ENCODE measurements at regions not wholly inside any gene's neighbourhood (a gene's known extent, or its start where the extent isn't known, plus 50 kb on each side); places are given as distances from the start of the nearest gene placed in this dataset.

- H3K4me1 Mint-ChIP-seq, result peaks cover 15% of the 10 kb centered on the region
- H3K27ac Mint-ChIP-seq, result no peak overlapping the region
- H3K9me3 Mint-ChIP-seq, result no peaks in the 10 kb centered on the region
- no peak overlapping the region for H3K4me3 Mint-ChIP-seq
- H3K36me3 Mint-ChIP-seq, result no peaks in the 10 kb centered on the region
- DNase-seq (ENCODE audit: low spot score in 2 of 2) (no peak), ATAC-seq (no peak)
These were observed 103.7 kb upstream of the MAML3 start for GRCh38 chr4:140257461-140258305.

- no peak for ATAC-seq
These were observed 103.0 kb upstream of the MAML3 start for GRCh38 chr4:140256941-140257340.

GRCh38 chr4:140256335-140256734, 102.4 kb upstream of the MAML3 start:
- ATAC-seq (peak; percentile 71), DNase-seq (ENCODE audit: low spot score in 2 of 2) (no peak)
- no peak overlapping the region for H3K27ac Mint-ChIP-seq
- no peak overlapping the region for H3K4me3 Mint-ChIP-seq
- H3K9me3 Mint-ChIP-seq, result no peaks in the 10 kb centered on the region
- no peaks in the 10 kb centered on the region for H3K36me3 Mint-ChIP-seq
- peaks cover 25% of the 10 kb centered on the region for H3K4me1 Mint-ChIP-seq

More at GRCh38 chr4:140256941-140257340, 103.0 kb upstream of the MAML3 start:
- no peaks in the 10 kb centered on the region for H3K9me3 Mint-ChIP-seq
- H3K4me3 Mint-ChIP-seq, result no peak overlapping the region
- H3K27ac Mint-ChIP-seq, result no peak overlapping the region
- H3K4me1 Mint-ChIP-seq, result peaks cover 19% of the 10 kb centered on the region
- H3K36me3 Mint-ChIP-seq, result no peaks in the 10 kb centered on the region
- DNase-seq (ENCODE audit: low spot score in 2 of 2), result no peak

- H3K27ac Mint-ChIP-seq, result no peak overlapping the region
- no peak overlapping the region for H3K4me3 Mint-ChIP-seq
- H3K4me1 Mint-ChIP-seq, result peaks cover 29% of the 10 kb centered on the region
- peak; percentile 53 for ATAC-seq
- no peaks in the 10 kb centered on the region for H3K9me3 Mint-ChIP-seq
- H3K36me3 Mint-ChIP-seq, result no peaks in the 10 kb centered on the region
- DNase-seq (ENCODE audit: low spot score in 2 of 2), result no peak
These were observed 101.9 kb upstream of the MAML3 start for GRCh38 chr4:140255927-140256326.

- no peaks in the 10 kb centered on the region for H3K9me3 Mint-ChIP-seq
These were observed 101.5 kb upstream of the MAML3 start for GRCh38 chr4:140255467-140255866.

GRCh38 chr4:140254651-140255299, 100.8 kb upstream of the MAML3 start:
- Mint-ChIP-seq H3K4me1 (peaks cover 32% of the 10 kb centered on the region), H3K9me3 (no peaks in the 10 kb centered on the region), H3K4me3 (no peak overlapping the region), H3K36me3 (no peaks in the 10 kb centered on the region), H3K27ac (no peak overlapping the region)
- ATAC-seq (no peak), DNase-seq (ENCODE audit: low spot score in 2 of 2) (no peak)

More at GRCh38 chr4:140255467-140255866, 101.5 kb upstream of the MAML3 start:
- H3K4me1 Mint-ChIP-seq, result peaks cover 32% of the 10 kb centered on the region
- no peaks in the 10 kb centered on the region for H3K36me3 Mint-ChIP-seq
- H3K27ac Mint-ChIP-seq, result no peak overlapping the region
- no peak overlapping the region for H3K4me3 Mint-ChIP-seq
- no peak for DNase-seq (ENCODE audit: low spot score in 2 of 2)
- no peak for ATAC-seq

- no peak overlapping the region for H3K27ac Mint-ChIP-seq
- peaks cover 32% of the 10 kb centered on the region for H3K4me1 Mint-ChIP-seq
- no peaks in the 10 kb centered on the region for H3K36me3 Mint-ChIP-seq
- no peak for ATAC-seq
- peak overlapping the region; percentile 24 for H3K4me3 Mint-ChIP-seq
- no peak for DNase-seq (ENCODE audit: low spot score in 2 of 2)
- H3K9me3 Mint-ChIP-seq, result no peaks in the 10 kb centered on the region
These were observed 99.6 kb upstream of the MAML3 start for GRCh38 chr4:140253556-140254027.

GRCh38 chr4:140252742-140253555, 99.0 kb upstream of the MAML3 start:
- no peaks in the 10 kb centered on the region for H3K36me3 Mint-ChIP-seq

GRCh38 chr4:140252141-140252741, 98.3 kb upstream of the MAML3 start:
- peak overlapping the region; percentile 24 for H3K4me3 Mint-ChIP-seq
- H3K36me3 Mint-ChIP-seq, result no peaks in the 10 kb centered on the region
- H3K9me3 Mint-ChIP-seq, result no peaks in the 10 kb centered on the region
- DNase-seq (ENCODE audit: low spot score in 2 of 2), result no peak
- peaks cover 32% of the 10 kb centered on the region for H3K4me1 Mint-ChIP-seq
- ATAC-seq, result no peak
- H3K27ac Mint-ChIP-seq, result peak overlapping the region; percentile 29

More at GRCh38 chr4:140252742-140253555, 99.0 kb upstream of the MAML3 start:
- DNase-seq (ENCODE audit: low spot score in 2 of 2), result peak; percentile 58 to 75
- peak overlapping the region; percentile 24 for H3K4me3 Mint-ChIP-seq
- no peaks in the 10 kb centered on the region for H3K9me3 Mint-ChIP-seq
- H3K4me1 Mint-ChIP-seq, result peaks cover 32% of the 10 kb centered on the region
- peak; percentile 67 for ATAC-seq
- H3K27ac Mint-ChIP-seq, result no peak overlapping the region

GRCh38 chr4:140251571-140251970, 97.6 kb upstream of the MAML3 start:
- Mint-ChIP-seq H3K4me1 (peaks cover 32% of the 10 kb centered on the region), H3K4me3 (peak overlapping the region; percentile 24), H3K36me3 (no peaks in the 10 kb centered on the region), H3K27ac (peak overlapping the region; percentile 29), H3K9me3 (no peaks in the 10 kb centered on the region)
- ATAC-seq, result no peak
- DNase-seq (ENCODE audit: low spot score in 2 of 2), result no peak

GRCh38 chr4:140250989-140251552, 97.1 kb upstream of the MAML3 start:
- Mint-ChIP-seq H3K27ac (peak overlapping the region; percentile 63), H3K36me3 (no peaks in the 10 kb centered on the region), H3K4me3 (no peak overlapping the region), H3K9me3 (no peaks in the 10 kb centered on the region), H3K4me1 (peaks cover 28% of the 10 kb centered on the region)
- DNase-seq (ENCODE audit: low spot score in 2 of 2) (no peak), ATAC-seq (peak; percentile 74)

GRCh38 chr4:140249351-140249750, 95.4 kb upstream of the MAML3 start:
- DNase-seq (ENCODE audit: low spot score in 2 of 2), result no peak
- Mint-ChIP-seq H3K4me3 (no peak overlapping the region), H3K27ac (no peak overlapping the region), H3K36me3 (no peaks in the 10 kb centered on the region), H3K4me1 (peaks cover 25% of the 10 kb centered on the region), H3K9me3 (no peaks in the 10 kb centered on the region)
- ATAC-seq, result no peak

- Mint-ChIP-seq H3K4me1 (peaks cover 31% of the 10 kb centered on the region), H3K27ac (no peak overlapping the region), H3K36me3 (no peaks in the 10 kb centered on the region), H3K4me3 (no peak overlapping the region), H3K9me3 (no peaks in the 10 kb centered on the region)
- ATAC-seq, result no peak
- no peak for DNase-seq (ENCODE audit: low spot score in 2 of 2)
These were observed 93.3 kb upstream of the MAML3 start for GRCh38 chr4:140247237-140247636.

- peaks cover 24% of the 10 kb centered on the region for H3K4me1 Mint-ChIP-seq
- H3K36me3 Mint-ChIP-seq, result no peaks in the 10 kb centered on the region
- ATAC-seq (no peak), DNase-seq (ENCODE audit: low spot score in 2 of 2) (no peak)
- H3K27ac Mint-ChIP-seq, result no peak overlapping the region
- no peak overlapping the region for H3K4me3 Mint-ChIP-seq
- no peaks in the 10 kb centered on the region for H3K9me3 Mint-ChIP-seq
These were observed 92.2 kb upstream of the MAML3 start for GRCh38 chr4:140246216-140246615.

Data from stimulated activated effector memory CD8-positive, alpha-beta T cell treated with anti-CD3 and anti-CD28 coated beads, Interleukin-12 subunit alpha, Interleukin-12 subunit beta, amount 100 ng/mL, for 72 hours (primary cell).